BLaER1 (cell line): ENCODE measurements at regions not wholly inside any gene's neighbourhood (a gene's known extent, or its start where the extent isn't known, plus 50 kb on each side); places are given as distances from the start of the nearest gene placed in this dataset.

Experiments
- H3K27ac ChIP-seq: shearing (Covaris generic); formaldehyde crosslinking; 2 replicates; pipeline ENCODE4 v1.8.1; 2022
- H3K27me3 ChIP-seq: shearing (Covaris generic); formaldehyde crosslinking; 2 replicates; pipeline ENCODE4 v1.8.1; 2022
- H3K36me3 ChIP-seq: shearing (Covaris generic); formaldehyde crosslinking; 2 replicates; pipeline ENCODE4 v1.8.1; 2022
- H3K4me1 ChIP-seq: shearing (Covaris generic); formaldehyde crosslinking; 2 replicates; pipeline ENCODE4 v1.8.1; 2022
- H3K4me2 ChIP-seq: shearing (Covaris generic); formaldehyde crosslinking; 2 replicates; pipeline ENCODE4 v1.8.1; 2022
- H3K4me3 ChIP-seq: shearing (Covaris generic); formaldehyde crosslinking; 2 replicates; pipeline ENCODE4 v1.8.1; 2022
- H3K9ac ChIP-seq: shearing (Covaris generic); formaldehyde crosslinking; 2 replicates; pipeline ENCODE4 v1.8.1; 2022
- H3K9me3 ChIP-seq: shearing (Covaris generic); formaldehyde crosslinking; 2 replicates; pipeline ENCODE4 v1.8.1; 2022
- H4K20me1 ChIP-seq: shearing (Covaris generic); formaldehyde crosslinking; 2 replicates; pipeline ENCODE4 v1.8.1; 2022
- Cebpa-rat ChIP-seq: shearing (Covaris generic); IDR thresholded peaks from 2 replicates; pipeline ENCODE4 v1.8.1; 2022

GRCh38 chr5:92500752-92501151, 1080.3 kb downstream of the NR2F1-AS1 start:
- Histone ChIP-seq H3K36me3 (no peaks in the 10 kb centered on the region), H3K4me2 (no peak overlapping the region), H3K9ac (no peak overlapping the region), H3K4me3 (no peak overlapping the region), H3K27ac (no peak overlapping the region), H3K9me3 (no peaks in the 10 kb centered on the region), H3K27me3 (no peaks in the 10 kb centered on the region), H3K4me1 (peaks cover 12% of the 10 kb centered on the region; the same call in 1 of the 2 replicates), H4K20me1 (no peaks in the 10 kb centered on the region)
- TF ChIP-seq Cebpa-rat = no peak

GRCh38 chr5:92496545-92496944, 1084.5 kb downstream of the NR2F1-AS1 start:
- Histone ChIP-seq H3K9me3 (no peaks in the 10 kb centered on the region), H3K4me1 (no peaks in the 10 kb centered on the region), H3K4me2 (no peak overlapping the region), H3K4me3 (no peak overlapping the region), H3K36me3 (no peaks in the 10 kb centered on the region), H3K27ac (no peak overlapping the region), H3K27me3 (no peaks in the 10 kb centered on the region), H4K20me1 (no peaks in the 10 kb centered on the region), H3K9ac (no peak overlapping the region)
- no peak for TF ChIP-seq Cebpa-rat

GRCh38 chr5:92494508-92494907, 1086.5 kb downstream of the NR2F1-AS1 start:
- Histone ChIP-seq H3K9ac (no peak overlapping the region), H3K4me1 (no peaks in the 10 kb centered on the region), H3K36me3 (no peaks in the 10 kb centered on the region), H3K9me3 (no peaks in the 10 kb centered on the region), H3K27me3 (no peaks in the 10 kb centered on the region), H4K20me1 (no peaks in the 10 kb centered on the region), H3K27ac (no peak overlapping the region), H3K4me3 (no peak overlapping the region), H3K4me2 (no peak overlapping the region)
- TF ChIP-seq Cebpa-rat = no peak

- no peak overlapping the region for H3K4me2 ChIP-seq
- H3K4me1 ChIP-seq = no peaks in the 10 kb centered on the region
- H3K27ac ChIP-seq = no peak overlapping the region
- no peaks in the 10 kb centered on the region for H3K27me3 ChIP-seq
- H3K9ac ChIP-seq = no peak overlapping the region
- no peak for TF ChIP-seq Cebpa-rat
- H3K9me3 ChIP-seq = no peaks in the 10 kb centered on the region
- no peaks in the 10 kb centered on the region for H3K36me3 ChIP-seq
- H4K20me1 ChIP-seq = no peaks in the 10 kb centered on the region
- no peak overlapping the region for H3K4me3 ChIP-seq
Observed at GRCh38 chr5:92492908-92493307, 1088.1 kb downstream of the NR2F1-AS1 start.

GRCh38 chr5:92484484-92484883, 1096.5 kb downstream of the NR2F1-AS1 start:
- no peaks in the 10 kb centered on the region for H4K20me1 ChIP-seq

DNA sequence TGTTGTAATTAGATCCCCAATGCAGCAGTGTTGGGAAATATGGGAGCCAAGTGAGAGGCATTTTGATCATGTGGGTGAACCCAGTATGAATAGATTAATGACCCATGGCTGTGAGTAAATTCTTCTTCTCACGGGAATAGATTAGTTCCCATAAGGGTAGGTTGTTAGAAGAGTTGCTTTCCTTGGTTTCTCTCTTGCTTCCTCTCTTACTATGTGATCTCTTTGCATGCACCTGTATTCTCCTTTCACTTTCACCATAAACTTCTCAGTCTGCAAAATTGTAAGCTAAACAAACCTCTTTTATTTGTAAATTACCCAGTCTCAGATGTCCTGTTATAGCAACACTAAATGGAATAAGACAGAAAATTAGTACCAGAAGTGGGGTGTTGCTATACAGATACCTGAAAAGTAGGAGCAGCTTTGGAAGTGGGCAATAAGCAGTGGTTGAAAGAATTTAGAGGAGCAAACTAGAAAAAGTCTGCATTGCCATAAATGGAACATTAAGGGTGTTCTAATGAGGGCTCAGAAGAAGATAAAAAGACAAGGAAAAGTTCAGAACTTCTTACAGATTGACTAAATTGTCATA, 1090.0 kb upstream of the ARRDC3 start:
- Histone ChIP-seq H3K27me3 (no peaks in the 10 kb centered on the region), H3K36me3 (no peaks in the 10 kb centered on the region), H3K4me2 (no peak overlapping the region), H3K4me1 (no peaks in the 10 kb centered on the region), H3K27ac (no peak overlapping the region), H3K9ac (no peak overlapping the region), H3K9me3 (peaks cover 12% of the 10 kb centered on the region; the same call in 1 of the 2 replicates), H3K4me3 (no peak overlapping the region), H4K20me1 (no peaks in the 10 kb centered on the region)
- TF ChIP-seq Cebpa-rat = no peak

More at GRCh38 chr5:92484484-92484883, 1096.5 kb downstream of the NR2F1-AS1 start:
- Histone ChIP-seq H3K27me3 (no peaks in the 10 kb centered on the region), H3K9ac (no peak overlapping the region), H3K36me3 (no peaks in the 10 kb centered on the region), H3K9me3 (no peaks in the 10 kb centered on the region), H3K4me2 (no peak overlapping the region), H3K4me3 (no peak overlapping the region), H3K27ac (no peak overlapping the region), H3K4me1 (no peaks in the 10 kb centered on the region)
- TF ChIP-seq Cebpa-rat = no peak

- H3K4me3 ChIP-seq = no peak overlapping the region
- H3K27me3 ChIP-seq = no peaks in the 10 kb centered on the region
- H3K9ac ChIP-seq = no peak overlapping the region
- H3K27ac ChIP-seq = no peak overlapping the region
- no peak overlapping the region for H3K4me2 ChIP-seq
- no peak for TF ChIP-seq Cebpa-rat
- peaks cover 12% of the 10 kb centered on the region; the same call in 1 of the 2 replicates for H3K9me3 ChIP-seq
- H3K4me1 ChIP-seq = no peaks in the 10 kb centered on the region
- no peaks in the 10 kb centered on the region for H3K36me3 ChIP-seq
- no peaks in the 10 kb centered on the region for H4K20me1 ChIP-seq
Observed at GRCh38 chr5:92471861-92472260, 1088.7 kb upstream of the ARRDC3 start.

- Histone ChIP-seq H3K4me1 (no peaks in the 10 kb centered on the region), H3K9me3 (peaks cover 12% of the 10 kb centered on the region; the same call in 1 of the 2 replicates)
Observed at GRCh38 chr5:92470770-92471169, 1087.7 kb upstream of the ARRDC3 start.

GRCh38 chr5:92468295-92468694, 1085.2 kb upstream of the ARRDC3 start:
- Histone ChIP-seq H3K36me3 (no peaks in the 10 kb centered on the region), H3K9ac (no peak overlapping the region), H3K4me1 (no peaks in the 10 kb centered on the region), H3K9me3 (peaks cover 5% of the 10 kb centered on the region; the same call in 1 of the 2 replicates), H3K27me3 (no peaks in the 10 kb centered on the region), H3K4me3 (no peak overlapping the region), H4K20me1 (no peaks in the 10 kb centered on the region), H3K27ac (no peak overlapping the region), H3K4me2 (no peak overlapping the region)
- no peak for TF ChIP-seq Cebpa-rat

More at GRCh38 chr5:92470770-92471169, 1087.7 kb upstream of the ARRDC3 start:
- no peak overlapping the region for H3K27ac ChIP-seq
- no peak overlapping the region for H3K4me2 ChIP-seq
- no peaks in the 10 kb centered on the region for H4K20me1 ChIP-seq
- no peak for TF ChIP-seq Cebpa-rat
- no peaks in the 10 kb centered on the region for H3K36me3 ChIP-seq
- no peak overlapping the region for H3K4me3 ChIP-seq
- no peak overlapping the region for H3K9ac ChIP-seq
- no peaks in the 10 kb centered on the region for H3K27me3 ChIP-seq

- H3K9me3 ChIP-seq = no peaks in the 10 kb centered on the region
- H4K20me1 ChIP-seq = no peaks in the 10 kb centered on the region
- no peak overlapping the region for H3K27ac ChIP-seq
- H3K36me3 ChIP-seq = no peaks in the 10 kb centered on the region
- TF ChIP-seq Cebpa-rat = no peak
- no peak overlapping the region for H3K9ac ChIP-seq
- H3K4me1 ChIP-seq = no peaks in the 10 kb centered on the region
- no peaks in the 10 kb centered on the region for H3K27me3 ChIP-seq
- H3K4me3 ChIP-seq = no peak overlapping the region
- H3K4me2 ChIP-seq = no peak overlapping the region
Observed at GRCh38 chr5:92467695-92468094, 1084.6 kb upstream of the ARRDC3 start.

- Histone ChIP-seq H4K20me1 (no peaks in the 10 kb centered on the region), H3K27me3 (no peaks in the 10 kb centered on the region), H3K4me3 (no peak overlapping the region), H3K9me3 (no peaks in the 10 kb centered on the region), H3K4me1 (peaks cover 3% of the 10 kb centered on the region), H3K4me2 (no peak overlapping the region), H3K27ac (no peak overlapping the region), H3K9ac (no peak overlapping the region), H3K36me3 (no peaks in the 10 kb centered on the region)
- no peak for TF ChIP-seq Cebpa-rat
Observed at GRCh38 chr5:92460505-92460904, 1077.4 kb upstream of the ARRDC3 start.
